Spleen (tissue), 7 donors: ENCODE measurements at regions not wholly inside any gene's neighbourhood (a gene's known extent, or its start where the extent isn't known, plus 50 kb on each side); places are given as distances from the start of the nearest gene placed in this dataset.

ENCODE experiments used
- POLR2A ChIP-seq, 3 donors: fragments of 450-650 bp; IDR thresholded peaks; one replicate each; pipeline ENCODE4 v1.5.1; 2017; ENCODE audit warnings: antibody characterized with exemption in 3 of 3, mild to moderate bottlenecking in 1 of 3
- POLR2AphosphoS5 ChIP-seq, 3 donors: sonication (generic); formaldehyde crosslinking; IDR thresholded peaks; one replicate each; pipeline ENCODE4 v1.5.1; 2017; ENCODE audit warnings: antibody characterized with exemption in 3 of 3
- TF ChIP-seq, protein P1 (sequence below), 11 experiments: fragments of 200-600 bp in 7 of 11; fragments of 450-650 bp in 4 of 11; sonication (generic) in 4 of 11; IDR thresholded peaks in 8 of 11; conservative IDR thresholded peaks in 3 of 11; 1 replicate in 7 of 11; 2 replicates in 4 of 11; pipeline versions ENCODE4 v1.4.0 to v1.8.0; 2016 to 2021; ENCODE audit warnings: antibody characterized with exemption in 11 of 11, inconsistent platforms in 4 of 11, mild to moderate bottlenecking in 1 of 11
- donor health status: DM: no; HTN: no; CAD: no; lungs with moderate emphysema.
- donor health status: DM: no; HTN: no; CAD: no.
- donor health status: DM: no; HTN: no; CAD: no.

DNA sequence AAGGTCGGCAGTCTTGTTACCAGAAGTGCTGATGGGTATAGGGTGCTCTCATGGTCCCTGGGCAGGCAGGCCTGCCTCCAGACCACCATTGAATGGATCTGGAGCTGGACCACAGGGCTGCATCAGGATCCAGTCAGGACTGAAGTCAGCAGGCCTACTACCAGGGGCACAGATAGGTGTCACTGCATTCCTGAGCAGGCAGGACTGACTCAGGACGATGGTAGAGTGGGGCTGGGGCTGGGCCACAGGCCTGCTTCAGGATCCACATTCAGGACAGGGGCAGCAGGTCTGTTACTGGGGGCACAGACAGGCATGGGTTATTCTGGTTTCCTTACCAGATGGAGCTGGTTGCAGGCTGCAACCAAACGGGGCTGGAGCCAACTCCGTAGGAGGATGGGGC is 51.4 kb upstream of the MAP3K4 start:
- TF ChIP-seq, protein P1, sequence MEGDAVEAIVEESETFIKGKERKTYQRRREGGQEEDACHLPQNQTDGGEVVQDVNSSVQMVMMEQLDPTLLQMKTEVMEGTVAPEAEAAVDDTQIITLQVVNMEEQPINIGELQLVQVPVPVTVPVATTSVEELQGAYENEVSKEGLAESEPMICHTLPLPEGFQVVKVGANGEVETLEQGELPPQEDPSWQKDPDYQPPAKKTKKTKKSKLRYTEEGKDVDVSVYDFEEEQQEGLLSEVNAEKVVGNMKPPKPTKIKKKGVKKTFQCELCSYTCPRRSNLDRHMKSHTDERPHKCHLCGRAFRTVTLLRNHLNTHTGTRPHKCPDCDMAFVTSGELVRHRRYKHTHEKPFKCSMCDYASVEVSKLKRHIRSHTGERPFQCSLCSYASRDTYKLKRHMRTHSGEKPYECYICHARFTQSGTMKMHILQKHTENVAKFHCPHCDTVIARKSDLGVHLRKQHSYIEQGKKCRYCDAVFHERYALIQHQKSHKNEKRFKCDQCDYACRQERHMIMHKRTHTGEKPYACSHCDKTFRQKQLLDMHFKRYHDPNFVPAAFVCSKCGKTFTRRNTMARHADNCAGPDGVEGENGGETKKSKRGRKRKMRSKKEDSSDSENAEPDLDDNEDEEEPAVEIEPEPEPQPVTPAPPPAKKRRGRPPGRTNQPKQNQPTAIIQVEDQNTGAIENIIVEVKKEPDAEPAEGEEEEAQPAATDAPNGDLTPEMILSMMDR (IDR thresholded peaks at IDR 0.05 in 8 of 11, conservative IDR thresholded peaks at IDR 0.05 in 3 of 11): no peak
- TF ChIP-seq POLR2AphosphoS5 (IDR thresholded peaks at IDR 0.05) (no peak), POLR2A (IDR thresholded peaks at IDR 0.05) (no peak)
